ENCODE measurements at regions not wholly inside any gene's neighbourhood (a gene's known extent, or its start where the extent isn't known, plus 50 kb on each side); places are given as distances from the start of the nearest gene placed in this dataset.

DNA sequence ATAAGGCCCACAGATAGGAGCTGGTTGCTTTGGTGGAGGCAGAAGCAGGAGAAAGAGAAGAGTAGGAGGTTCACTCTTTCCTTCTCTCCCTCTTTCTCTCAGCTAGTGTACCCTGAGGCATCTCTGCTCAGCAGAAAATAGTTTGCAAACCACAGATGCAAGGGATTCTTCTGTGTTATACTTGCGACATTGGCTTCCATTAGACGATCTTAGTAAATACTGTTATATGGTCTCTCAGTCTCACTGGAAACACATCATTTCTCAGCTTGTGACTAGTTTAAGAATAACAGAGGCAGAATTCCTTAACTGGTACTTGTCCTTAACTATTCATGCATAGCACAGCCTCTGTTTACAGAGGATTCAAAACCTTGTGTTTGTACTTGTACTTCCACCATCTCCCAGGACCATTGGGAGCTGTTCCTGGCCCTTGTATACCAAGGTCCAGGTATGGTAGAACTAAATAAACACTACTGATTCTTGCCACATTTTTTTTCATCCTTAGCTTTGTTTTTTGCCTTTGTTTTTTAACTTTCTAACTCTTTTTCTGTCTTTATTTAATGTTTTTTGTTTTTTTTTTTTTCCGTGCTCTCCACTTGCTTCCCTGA lies 218.2 kb downstream of the OTOR start:
- ATAC-seq, result no peak
- Mint-ChIP-seq H3K27me3 (ENCODE audit: low read depth in 2 of 2) (no peaks in the 10 kb centered on the region), H3K4me3 (no peak overlapping the region), H3K9me3 (peaks cover 5 to 10% of the 10 kb centered on the region in 2 donors), H3K27ac (no peak overlapping the region), H3K4me1 (no peaks in the 10 kb centered on the region), H3K36me3 (no peaks in the 10 kb centered on the region)
- no peak overlapping the region for H3K4me3 ChIP-seq (ENCODE audit: low read length)
- no peak overlapping the region for H3K27ac ChIP-seq (ENCODE audit: low read length)
- intact Hi-C loops (cut with micrococcal nuclease), result no loop called here
- no peak for DNase-seq
- no peaks in the 10 kb centered on the region for H3K36me3 ChIP-seq (ENCODE audit: control insufficient read depth, insufficient read depth, low read length)
- WGBS (ENCODE audit: insufficient coverage), result 95% methylated on average over 2 of the region's 3 CpGs
- no peaks in the 10 kb centered on the region for H3K4me1 ChIP-seq (ENCODE audit: control insufficient read depth, insufficient read depth, low read length)
- no peak for TF ChIP-seq CTCF (IDR thresholded peaks at IDR 0.05)
- H3K27me3 ChIP-seq (ENCODE audit: control insufficient read depth, insufficient read depth, low read length), result no peaks in the 10 kb centered on the region
- H3K9me3 ChIP-seq (ENCODE audit: control insufficient read depth, insufficient read depth, low read length), result no peaks in the 10 kb centered on the region

DNA sequence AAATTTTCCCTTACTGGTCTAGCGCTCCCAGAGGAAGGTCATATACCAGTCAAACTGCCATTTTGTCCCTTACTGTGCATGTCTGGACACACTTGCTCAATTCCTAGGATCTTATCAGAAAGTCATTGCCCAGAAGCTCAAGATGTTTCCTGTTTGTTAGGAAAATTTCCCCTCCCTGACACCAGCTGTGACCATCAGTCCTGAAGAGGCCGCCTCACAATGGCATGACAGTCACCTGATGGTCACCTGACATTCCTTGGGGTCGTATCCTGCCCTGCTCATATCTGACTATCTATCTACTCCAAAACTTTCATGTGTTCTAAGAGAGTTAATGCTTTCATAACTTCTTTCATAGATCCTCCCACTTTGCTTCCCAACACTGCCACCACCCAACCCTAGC lies 219.9 kb downstream of the OTOR start:
- Mint-ChIP-seq H3K36me3 (no peaks in the 10 kb centered on the region), H3K27me3 (ENCODE audit: low read depth in 2 of 2) (no peaks in the 10 kb centered on the region), H3K4me1 (no peaks in the 10 kb centered on the region), H3K9me3 (peaks cover 5 to 10% of the 10 kb centered on the region in 2 donors), H3K4me3 (no peak overlapping the region), H3K27ac (no peak overlapping the region)
- Histone ChIP-seq H3K27ac (ENCODE audit: low read length) (no peak overlapping the region), H3K4me3 (ENCODE audit: low read length) (no peak overlapping the region), H3K9me3 (ENCODE audit: control insufficient read depth, insufficient read depth, low read length) (no peaks in the 10 kb centered on the region), H3K36me3 (ENCODE audit: control insufficient read depth, insufficient read depth, low read length) (no peaks in the 10 kb centered on the region), H3K27me3 (ENCODE audit: control insufficient read depth, insufficient read depth, low read length) (no peaks in the 10 kb centered on the region), H3K4me1 (ENCODE audit: control insufficient read depth, insufficient read depth, low read length) (no peaks in the 10 kb centered on the region)
- WGBS (ENCODE audit: insufficient coverage), result 51% methylated on average over 3 of the region's 3 CpGs
- intact Hi-C loops (cut with micrococcal nuclease), result no loop called here
- DNase-seq, result no peak
- no peak for TF ChIP-seq CTCF (IDR thresholded peaks at IDR 0.05)
- ATAC-seq, result no peak

GRCh38 chr20:16970776-16971175 lies 222.6 kb downstream of the OTOR start:
- DNase-seq, result no peak
- no peaks in the 10 kb centered on the region for H3K27me3 ChIP-seq (ENCODE audit: control insufficient read depth, insufficient read depth, low read length)
- H3K36me3 ChIP-seq (ENCODE audit: control insufficient read depth, insufficient read depth, low read length), result no peaks in the 10 kb centered on the region
- no peaks in the 10 kb centered on the region for H3K4me1 ChIP-seq (ENCODE audit: control insufficient read depth, insufficient read depth, low read length)
- H3K27ac Mint-ChIP-seq, result no peak overlapping the region
- H3K4me1 Mint-ChIP-seq, result no peaks in the 10 kb centered on the region
- H3K4me3 Mint-ChIP-seq, result no peak overlapping the region
- no peak for TF ChIP-seq CTCF (IDR thresholded peaks at IDR 0.05)
- 95% methylated on average over 2 of the region's 3 CpGs for WGBS (ENCODE audit: insufficient coverage)
- intact Hi-C loops (cut with micrococcal nuclease), result no loop called here
- no peak overlapping the region for H3K4me3 ChIP-seq (ENCODE audit: low read length)
- H3K9me3 ChIP-seq (ENCODE audit: control insufficient read depth, insufficient read depth, low read length), result no peaks in the 10 kb centered on the region
- ATAC-seq, result no peak
- H3K36me3 Mint-ChIP-seq, result no peaks in the 10 kb centered on the region
- H3K9me3 Mint-ChIP-seq, result peaks cover 5 to 7% of the 10 kb centered on the region in 2 donors
- no peaks in the 10 kb centered on the region for H3K27me3 Mint-ChIP-seq (ENCODE audit: low read depth in 2 of 2)
- H3K27ac ChIP-seq (ENCODE audit: low read length), result no peak overlapping the region

Data from natural killer cell (primary cell).